Glomerular visceral epithelial cell (primary cell): ENCODE measurements at regions not wholly inside any gene's neighbourhood (a gene's known extent, or its start where the extent isn't known, plus 50 kb on each side); places are given as distances from the start of the nearest gene placed in this dataset.
"Not testable (repeated sequence)": the region's sequence is repeated elsewhere in the genome, so short reads cannot be mapped to it uniquely, and the experiment has no call there.

Experiments
- DNase-seq: peaks from one replicate; pipeline ENCODE4 v3.0.0-alpha.2; 2016; ENCODE audit errors: extremely low spot score

DNA sequence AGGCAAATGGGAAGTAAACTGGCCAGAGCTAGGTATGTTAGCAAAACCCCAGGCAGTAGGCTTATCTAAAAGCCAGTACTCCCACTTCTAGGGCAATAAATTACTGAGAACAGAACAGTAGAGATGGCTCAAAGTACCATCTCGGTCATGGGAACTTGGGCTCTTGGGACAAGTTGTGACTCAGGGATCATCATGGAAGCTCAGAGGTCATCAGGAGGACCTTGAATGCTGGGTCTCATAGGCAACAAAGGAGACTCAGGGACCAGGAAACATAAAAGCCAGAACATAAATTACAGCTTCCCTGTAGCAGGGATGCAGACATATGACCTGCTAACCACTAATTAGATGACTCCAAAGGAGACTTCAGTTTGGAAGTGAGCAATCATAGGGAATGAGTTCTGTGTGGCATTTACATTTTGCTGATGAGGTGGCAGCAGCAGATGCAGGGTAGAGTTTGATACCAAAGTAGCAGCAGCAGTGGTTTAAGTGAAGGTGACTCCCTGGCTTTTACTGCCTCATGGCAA lies 97.6 kb upstream of the SCAF11 start:
- DNase-seq: no peak

- DNase-seq: no peak
Measured at GRCh38 chr12:46084666-46085631, 94.6 kb upstream of the SCAF11 start.

- no peak for DNase-seq
Measured at GRCh38 chr12:46082490-46083200, 92.3 kb upstream of the SCAF11 start.

DNA sequence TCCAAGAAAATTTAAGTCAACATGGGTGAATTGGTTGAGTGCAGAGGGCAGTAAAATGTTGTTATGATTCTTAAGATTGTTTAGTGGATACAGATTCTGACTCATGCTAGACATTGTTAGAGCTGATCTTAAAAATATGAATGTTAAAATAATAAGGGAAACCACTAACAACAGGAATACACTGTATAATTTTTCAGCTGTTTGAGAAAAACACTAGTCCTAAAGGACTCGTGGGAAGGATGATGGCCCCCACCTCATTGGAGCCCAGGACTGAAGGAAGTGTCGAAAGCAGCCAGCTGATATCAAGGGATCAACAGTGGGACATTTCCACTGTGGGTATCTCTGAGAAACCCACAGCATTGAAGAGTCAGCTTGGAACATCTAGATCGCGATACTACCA lies 82.9 kb upstream of the SCAF11 start:
- DNase-seq: no peak

- peak; percentile 77 for DNase-seq
Measured at GRCh38 chr12:46071769-46072624, 81.6 kb upstream of the SCAF11 start.

DNA sequence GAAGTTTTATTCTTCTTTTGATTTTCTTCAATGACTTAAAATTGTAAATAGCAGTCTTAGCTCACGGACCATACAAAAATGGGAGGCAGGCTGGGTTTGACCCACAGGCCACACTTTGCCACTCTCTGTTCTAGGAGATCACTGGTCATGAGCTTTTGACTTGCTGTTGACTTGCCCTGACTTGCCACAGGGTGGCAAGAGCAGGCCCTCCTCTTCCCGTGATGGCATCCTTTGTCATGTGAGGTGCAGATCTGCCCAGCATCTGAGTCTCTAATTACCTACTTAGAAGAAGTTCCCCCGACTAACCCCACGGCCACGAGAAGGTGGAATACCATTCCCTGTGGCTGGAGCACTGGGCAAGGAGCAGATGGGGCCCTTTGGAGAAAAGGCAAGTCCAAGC lies 81.0 kb upstream of the SCAF11 start:
- DNase-seq: peak; percentile 14

DNA sequence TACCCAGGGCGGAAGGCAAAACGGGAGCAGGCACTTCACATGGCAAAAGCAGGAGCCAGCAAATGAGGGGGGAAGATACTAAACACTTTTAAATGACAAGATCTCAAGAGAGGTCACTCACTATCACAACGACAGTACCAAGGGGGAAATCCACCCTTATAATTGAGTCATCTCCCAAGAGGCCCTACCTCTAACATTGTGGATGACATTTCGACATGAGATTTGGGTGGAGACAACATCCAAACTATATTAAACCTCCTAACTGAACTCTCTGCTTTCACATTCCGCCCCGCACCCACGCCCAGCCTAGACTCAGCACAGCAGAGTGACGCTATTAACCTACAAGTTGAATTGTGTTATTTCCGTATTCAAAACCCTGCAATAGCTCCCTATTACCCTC lies 76.7 kb upstream of the SCAF11 start:
- DNase-seq: no peak

DNA sequence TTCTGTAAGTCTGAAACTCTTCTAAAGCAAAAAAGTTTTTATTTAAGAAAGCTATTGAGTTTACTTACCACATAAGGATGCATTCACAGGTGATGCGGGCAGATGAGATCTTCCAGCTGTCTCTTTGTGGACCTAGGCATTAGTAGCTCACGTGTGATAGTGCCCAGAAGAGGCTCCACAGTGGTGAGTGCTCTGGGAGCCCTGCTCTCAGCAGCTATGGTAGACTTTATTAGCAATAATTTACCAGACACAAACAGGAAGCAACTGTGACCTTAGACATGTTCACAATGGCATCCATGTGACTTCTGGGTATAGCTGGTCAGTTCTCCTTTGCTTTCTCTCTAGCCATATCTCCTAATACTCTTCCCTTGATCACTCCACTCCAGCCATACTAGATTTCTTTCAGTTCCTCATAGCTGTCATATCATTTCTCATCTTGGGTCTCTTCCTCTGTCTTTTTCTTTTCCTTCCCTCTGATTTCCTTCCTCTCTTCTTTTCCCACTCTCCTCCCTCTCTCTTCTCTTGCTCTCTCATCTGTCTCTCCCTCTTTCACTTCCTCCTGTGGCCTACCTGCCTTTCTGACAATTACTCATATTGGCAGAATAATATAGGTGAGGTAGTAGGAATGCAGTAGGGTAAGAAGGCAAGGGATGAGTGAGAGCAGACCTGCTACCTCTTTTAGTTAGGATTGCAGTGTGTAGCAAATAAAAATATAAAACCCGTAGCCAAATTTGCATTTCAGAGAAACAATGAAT lies 75.2 kb upstream of the SCAF11 start:
- DNase-seq: no peak

DNA sequence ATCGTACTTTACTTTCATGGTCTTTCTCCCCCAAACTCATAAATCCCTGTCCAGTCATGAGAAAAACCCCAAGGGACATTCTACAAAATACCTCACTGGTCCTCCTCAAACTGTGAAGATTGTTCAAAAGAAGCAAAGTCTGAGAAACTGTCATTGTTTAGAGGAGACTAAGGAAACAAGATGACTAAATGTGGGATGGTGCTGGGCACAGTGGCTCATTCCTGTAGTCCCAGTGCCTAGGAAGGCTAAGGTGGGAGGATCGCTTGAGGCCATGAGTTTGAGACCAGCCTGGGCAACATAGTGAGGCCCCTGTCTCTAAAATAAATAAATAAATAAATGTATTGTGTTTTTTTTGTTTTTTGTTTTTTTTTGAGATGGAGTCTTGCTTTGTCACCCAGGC lies 74.2 kb upstream of the SCAF11 start:
- DNase-seq: no peak

GRCh38 chr12:46058697-46059096 lies 68.3 kb upstream of the SCAF11 start:
- not testable (repeated sequence) for DNase-seq

GRCh38 chr12:46050805-46051204 lies 60.4 kb upstream of the SCAF11 start:
- no peak for DNase-seq

GRCh38 chr12:46049665-46050064 lies 59.3 kb upstream of the SCAF11 start:
- no peak for DNase-seq

DNA sequence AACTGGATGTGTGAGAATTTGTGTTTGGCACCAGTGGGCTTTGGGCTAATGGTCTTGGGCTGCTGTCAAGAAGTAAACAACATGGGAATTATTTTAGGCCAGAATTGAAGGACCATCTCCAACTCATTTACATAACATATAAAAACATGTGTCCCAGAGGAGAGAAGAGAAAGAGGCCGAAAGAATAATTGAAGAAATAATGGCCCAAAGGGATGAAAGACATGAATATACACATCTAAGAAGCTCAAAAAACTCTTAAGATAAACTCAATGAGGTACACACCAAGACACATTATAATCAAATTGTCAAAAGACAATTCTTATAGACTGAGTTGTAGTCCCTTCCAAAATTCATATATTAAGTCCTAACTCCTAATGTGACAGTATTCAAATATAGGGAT lies 56.1 kb upstream of the SCAF11 start:
- no peak for DNase-seq

DNA sequence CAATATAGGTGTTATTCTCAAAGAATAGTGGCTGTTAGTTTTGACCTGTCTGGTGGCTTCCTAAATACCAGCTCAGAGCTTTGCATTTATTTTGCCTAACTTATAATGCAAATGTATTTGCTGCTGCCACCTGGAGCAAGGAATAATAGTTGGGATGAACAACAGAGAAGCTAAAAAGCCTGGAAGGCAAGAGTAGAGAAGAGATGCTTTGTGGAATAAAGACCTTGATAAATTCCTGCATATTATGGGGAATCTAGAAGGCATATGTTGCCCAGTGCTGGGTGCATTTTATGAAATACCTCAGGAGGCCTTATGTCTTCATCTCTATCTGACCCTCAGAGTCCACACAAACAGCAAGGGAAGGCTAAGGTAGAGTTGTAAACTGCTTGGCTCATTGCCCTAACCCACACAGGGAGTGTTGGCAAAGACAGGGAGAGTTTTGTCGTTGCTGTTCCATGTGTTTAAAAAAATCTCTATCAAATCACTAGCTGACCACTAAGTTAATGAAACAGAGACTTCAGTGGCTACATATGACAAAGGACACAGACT lies 53.7 kb upstream of the SCAF11 start:
- no peak for DNase-seq
